AML-193 (cell line): ENCODE measurements at regions not wholly inside any gene's neighbourhood (a gene's known extent, or its start where the extent isn't known, plus 50 kb on each side); places are given as distances from the start of the nearest gene placed in this dataset.
"Not testable (repeated sequence)": the region's sequence is repeated elsewhere in the genome, so short reads cannot be mapped to it uniquely, and the experiment has no call there.

ENCODE experiments used
- DNase-seq, 2 experiments: peaks; one replicate each; lab custom pipeline; 2025; lab: John Stamatoyannopoulos, UW

GRCh38 chr16:86231321-86231995 lies 278.9 kb upstream of the FOXF1 start:
- no peak for DNase-seq

- no peak for DNase-seq
Measured at GRCh38 chr16:86231996-86232350, 278.4 kb upstream of the FOXF1 start.

DNA sequence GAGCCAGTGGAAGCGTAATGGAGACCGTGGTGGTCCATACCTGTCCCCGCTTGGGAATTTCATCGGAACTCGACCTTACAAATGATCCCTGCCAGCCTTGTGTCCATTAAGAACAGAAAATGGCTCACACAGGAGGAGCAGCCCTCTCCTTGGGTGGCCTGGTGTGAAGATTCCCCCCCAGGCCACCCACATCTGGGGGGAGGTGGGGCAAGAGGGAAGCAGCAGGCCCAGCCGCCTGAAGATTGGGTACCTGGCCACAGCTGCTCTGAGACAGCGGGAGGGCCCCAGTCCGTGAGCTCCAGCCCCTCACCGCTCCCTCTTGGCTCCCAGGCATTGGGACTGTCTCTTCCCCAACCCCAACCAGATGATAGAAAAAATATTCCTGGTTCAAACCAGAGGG lies 277.8 kb upstream of the FOXF1 start:
- DNase-seq: no peak

DNA sequence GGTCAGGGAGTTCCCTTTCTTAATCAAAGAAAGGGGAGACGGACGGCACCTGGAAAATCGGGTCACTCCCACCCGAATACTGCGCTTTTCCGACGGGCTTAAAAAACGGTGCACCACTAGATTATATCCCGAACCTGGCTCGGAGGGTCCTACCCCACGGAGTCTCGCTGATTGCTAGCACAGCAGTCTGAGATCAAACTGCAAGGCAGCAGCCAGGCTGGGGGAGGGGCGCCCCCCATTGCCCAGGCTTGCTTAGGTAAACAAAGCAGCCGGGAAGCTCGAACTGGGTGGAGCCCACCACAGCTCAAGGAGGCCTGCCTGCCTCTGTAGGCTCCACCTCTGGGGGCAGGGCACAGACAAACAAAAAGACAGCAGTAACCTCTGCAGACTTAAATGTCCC lies 276.8 kb upstream of the FOXF1 start:
- DNase-seq: not testable (repeated sequence)

DNA sequence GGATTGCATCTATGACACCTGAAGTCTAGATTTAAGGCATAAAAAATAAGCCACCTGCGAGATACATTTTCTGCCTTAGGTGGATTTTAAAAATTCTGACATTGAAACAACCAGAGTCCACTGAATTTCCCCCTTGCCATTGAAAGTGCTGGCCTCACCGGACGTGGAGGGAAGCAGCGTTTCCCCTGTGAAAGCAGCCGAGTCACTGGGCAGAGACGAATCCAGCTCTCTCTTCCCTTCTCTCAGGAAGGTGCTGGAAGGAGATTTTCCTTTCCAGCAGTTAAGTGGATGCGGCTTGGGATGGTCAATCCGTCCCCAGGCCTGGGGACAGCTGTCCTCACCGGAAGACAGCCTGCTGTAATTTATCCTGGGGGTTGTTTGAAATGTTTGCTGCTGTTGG lies 270.9 kb upstream of the FOXF1 start:
- DNase-seq: no peak

- DNase-seq: no peak
Measured at GRCh38 chr16:86240716-86241363, 269.5 kb upstream of the FOXF1 start.

- DNase-seq: no peak
Measured at GRCh38 chr16:86241681-86242080, 268.6 kb upstream of the FOXF1 start.

DNA sequence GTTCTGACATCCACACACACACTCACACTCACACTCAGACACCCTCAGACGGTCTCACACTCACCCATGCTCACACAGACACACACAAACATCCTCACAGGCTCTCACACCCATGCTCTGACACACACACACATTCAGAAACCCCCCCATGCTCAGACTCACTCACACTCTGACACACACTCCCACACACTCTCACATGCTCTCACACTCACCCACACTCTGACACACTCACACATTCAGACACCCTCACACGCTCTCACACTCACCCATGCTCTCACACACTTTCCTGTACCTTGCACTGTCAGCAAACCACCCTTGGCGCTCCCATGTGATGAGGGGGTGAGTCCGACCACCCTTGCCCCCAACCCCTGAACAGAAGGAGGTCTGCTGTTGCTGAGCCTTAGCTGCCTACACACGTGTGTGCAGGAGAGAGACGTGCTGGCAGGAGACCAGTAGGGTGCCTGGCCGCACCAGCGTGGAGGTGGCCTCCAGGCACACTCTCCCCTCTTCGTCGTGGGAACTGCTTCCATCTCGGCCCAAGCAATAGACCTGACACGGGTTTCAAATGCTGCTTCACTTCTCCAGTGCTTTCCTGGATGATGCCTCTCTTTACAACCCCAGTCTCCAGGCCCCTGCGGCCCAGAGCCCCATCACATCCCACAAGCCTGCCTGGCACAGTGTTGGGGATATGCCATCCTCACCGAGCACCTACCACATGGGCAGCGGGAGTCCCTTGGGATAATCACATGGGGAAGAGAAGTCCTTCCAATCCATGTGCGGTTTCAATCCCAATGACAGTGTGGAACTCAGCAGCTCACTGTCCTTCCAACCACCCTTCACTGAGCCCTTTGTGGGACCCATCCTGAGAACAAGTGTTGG lies 267.8 kb upstream of the FOXF1 start:
- DNase-seq: no peak

GRCh38 chr16:86243123-86243473 lies 267.2 kb upstream of the FOXF1 start:
- DNase-seq: no peak

DNA sequence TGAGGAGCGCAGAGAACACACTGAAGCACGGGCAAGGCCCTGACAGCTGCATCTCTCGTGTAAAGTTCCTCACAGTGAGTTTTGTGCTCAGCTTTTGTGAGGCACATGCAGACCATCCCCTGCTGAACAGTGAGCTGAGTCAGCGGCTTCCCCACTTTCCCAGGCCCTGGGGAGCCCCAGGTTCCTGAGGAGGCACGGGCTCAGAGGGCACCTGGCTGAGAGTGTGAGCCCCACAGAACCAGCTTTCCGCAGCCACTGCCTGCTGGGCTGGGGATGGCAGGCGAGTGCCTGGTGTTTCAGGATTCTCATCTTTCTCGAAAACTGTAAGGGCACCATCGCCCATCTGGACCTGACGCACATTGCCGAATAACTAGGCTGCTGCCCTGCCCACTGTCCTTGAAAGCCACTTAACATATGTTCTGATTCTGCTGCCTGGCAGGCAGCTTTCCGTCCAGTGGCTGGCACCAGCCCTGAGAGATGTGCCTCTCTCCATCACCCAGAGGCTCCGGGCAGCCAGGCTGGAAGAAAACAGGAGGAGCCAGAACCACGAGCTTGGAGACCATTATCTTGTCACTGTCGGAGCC lies 266.7 kb upstream of the FOXF1 start:
- DNase-seq: no peak

DNA sequence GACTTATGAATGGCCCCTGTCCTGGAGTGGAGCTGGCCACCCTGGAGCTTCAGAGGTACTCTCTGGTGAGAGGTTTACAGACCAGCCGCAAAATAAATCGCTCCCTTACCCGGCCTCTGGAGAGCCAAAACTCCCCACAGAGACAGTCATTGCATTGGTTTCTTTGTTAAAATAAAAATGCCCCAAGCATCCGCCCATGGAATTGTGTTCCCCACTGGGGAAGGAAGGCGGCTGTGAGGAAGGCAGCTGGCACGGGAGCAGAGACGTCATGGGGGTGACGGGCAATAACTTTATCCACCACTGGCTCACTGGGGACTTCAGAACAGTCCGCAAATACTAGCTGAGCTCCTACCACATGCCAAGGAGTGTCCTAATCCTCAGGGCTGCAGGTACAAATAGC lies 266.2 kb upstream of the FOXF1 start:
- no peak for DNase-seq

- DNase-seq: no peak
Measured at GRCh38 chr16:86244936-86245335, 265.4 kb upstream of the FOXF1 start.

- DNase-seq: no peak
Measured at GRCh38 chr16:86245351-86245750, 265.0 kb upstream of the FOXF1 start.

- DNase-seq: no peak
Measured at GRCh38 chr16:86245895-86246294, 264.4 kb upstream of the FOXF1 start.

DNA sequence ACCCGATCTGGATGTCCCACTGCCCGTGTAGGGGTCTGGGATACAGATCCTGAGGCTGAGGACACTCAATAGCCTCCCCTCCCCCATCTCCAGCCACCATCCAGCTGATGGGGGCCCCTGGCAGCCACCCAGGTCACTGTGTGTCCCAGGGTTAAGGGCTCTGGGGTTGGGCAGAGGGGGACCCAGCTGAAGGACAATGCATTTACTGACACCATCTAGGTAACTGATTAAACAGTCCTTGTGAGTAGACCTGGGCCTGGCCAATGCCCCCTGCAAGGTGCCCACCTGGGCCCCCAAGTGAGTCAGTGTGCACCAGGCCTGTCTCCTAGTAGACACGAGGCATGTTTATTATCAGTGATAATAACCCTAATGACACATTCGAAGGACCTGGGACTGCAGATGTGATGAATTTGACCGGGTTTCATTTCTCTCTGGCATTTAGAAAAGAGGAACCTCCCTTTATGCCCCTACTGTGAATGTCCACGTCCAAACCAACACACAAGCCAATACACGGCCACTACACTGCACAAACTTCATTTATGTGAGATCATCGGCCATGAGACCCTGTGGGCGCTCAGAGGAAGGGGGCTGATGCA lies 261.9 kb upstream of the FOXF1 start:
- DNase-seq: no peak

DNA sequence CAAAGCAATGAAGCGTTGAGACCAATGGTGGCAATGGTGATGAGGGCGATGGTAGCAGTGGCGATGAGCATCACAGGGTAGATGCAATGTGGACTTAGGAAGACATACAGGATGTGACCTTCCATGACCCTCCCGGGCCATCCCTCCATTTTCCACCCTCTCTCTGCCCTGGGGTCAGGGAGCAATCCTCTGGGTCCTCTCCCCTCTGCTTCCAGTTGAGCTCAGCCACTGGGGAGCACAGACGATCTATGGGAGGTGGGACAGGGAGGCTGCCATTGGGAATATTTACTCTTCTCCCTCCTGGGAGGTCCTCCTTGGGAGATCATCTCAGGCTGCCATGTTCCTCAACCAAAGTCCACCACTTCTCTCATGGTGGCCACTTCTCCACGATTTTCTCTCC lies 260.7 kb upstream of the FOXF1 start:
- no peak for DNase-seq

GRCh38 chr16:86251682-86252081 lies 258.6 kb upstream of the FOXF1 start:
- no peak for DNase-seq

DNA sequence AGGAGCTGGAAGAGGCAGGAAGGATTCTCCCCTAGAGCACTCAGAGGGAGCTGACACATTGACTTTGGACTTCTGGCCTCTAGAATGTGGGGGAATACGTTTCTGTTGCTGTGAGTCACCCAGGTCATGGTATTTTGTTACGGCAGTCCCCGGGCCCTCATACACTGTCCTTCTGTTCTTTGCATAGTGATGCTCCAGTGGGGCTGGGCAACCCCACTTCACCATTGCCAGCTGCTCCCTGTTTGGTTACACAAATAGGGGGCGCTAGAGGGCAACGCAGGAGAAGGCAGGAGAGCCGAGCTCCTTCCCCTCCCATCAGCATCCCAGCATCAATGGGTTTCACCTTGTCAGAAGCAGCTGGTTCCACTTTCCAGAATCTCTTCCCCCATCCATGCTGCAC lies 257.7 kb upstream of the FOXF1 start:
- DNase-seq: peak; percentile 2 to 7

- no peak for DNase-seq
Measured at GRCh38 chr16:86255966-86256365, 254.4 kb upstream of the FOXF1 start.

- DNase-seq: no peak
Measured at GRCh38 chr16:86256995-86257394, 253.3 kb upstream of the FOXF1 start.

GRCh38 chr16:86257546-86257945 lies 252.8 kb upstream of the FOXF1 start:
- DNase-seq: no peak

DNA sequence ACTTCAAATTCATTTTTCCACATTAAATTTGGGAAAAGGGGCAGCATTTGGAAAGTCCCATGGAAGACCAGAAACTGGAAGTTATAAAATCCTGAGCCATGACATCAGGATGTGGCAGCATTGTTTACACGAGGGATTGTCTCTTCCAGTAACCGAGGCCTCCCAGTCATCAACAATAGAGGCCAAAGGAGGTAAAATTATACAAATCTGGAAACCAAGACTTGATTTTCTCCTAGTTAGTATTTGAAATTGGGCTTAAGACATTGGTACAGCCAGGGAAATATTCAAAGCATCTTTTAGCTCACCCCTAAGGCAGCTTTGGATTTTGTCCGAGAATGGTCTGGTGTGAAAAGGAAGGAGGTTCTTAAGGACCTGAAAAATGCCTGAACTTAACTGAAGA lies 251.6 kb upstream of the FOXF1 start:
- no peak for DNase-seq
